Neuronal stem cell (in vitro differentiated cells): ENCODE measurements at regions not wholly inside any gene's neighbourhood (a gene's known extent, or its start where the extent isn't known, plus 50 kb on each side); places are given as distances from the start of the nearest gene placed in this dataset.
A peak's percentile ranks its signal among the peaks of the same experiment; 100 is the strongest.

ENCODE experiments used
- DNase-seq: peaks from one replicate; pipeline ENCODE4 v3.0.0-alpha.2; 2013; ENCODE audit warnings: low spot score
- H2AFZ ChIP-seq: one replicate; pipeline ENCODE4 v1.6.1; 2013; ENCODE audit warnings: mild to moderate bottlenecking, low read length, inconsistent platforms
- H2AK5ac ChIP-seq: 2 replicates; pipeline ENCODE4 v1.6.1; 2013; ENCODE audit warnings: low read depth, mild to moderate bottlenecking, inconsistent platforms, low read length, moderate library complexity, mixed read lengths
- H2BK120ac ChIP-seq: 2 replicates; pipeline ENCODE4 v1.6.1; 2013; ENCODE audit warnings: low read depth, mild to moderate bottlenecking, inconsistent platforms, low read length, moderate library complexity, mixed read lengths
- H2BK12ac ChIP-seq: one replicate; pipeline ENCODE4 v1.6.1; 2013; ENCODE audit warnings: low read length, inconsistent platforms
- H2BK15ac ChIP-seq: 2 replicates; pipeline ENCODE4 v1.6.1; 2013; ENCODE audit warnings: mild to moderate bottlenecking, low read length, inconsistent platforms, mixed read lengths
- H2BK5ac ChIP-seq: one replicate; pipeline ENCODE4 v1.6.1; 2013; ENCODE audit warnings: inconsistent platforms, mild to moderate bottlenecking, low read length, moderate library complexity
- H3K14ac ChIP-seq: one replicate; pipeline ENCODE4 v1.6.1; 2013; ENCODE audit warnings: low read length, inconsistent platforms
- H3K18ac ChIP-seq: 2 replicates; pipeline ENCODE4 v1.6.1; 2013; ENCODE audit warnings: low read length, inconsistent platforms
- H3K23ac ChIP-seq: 2 replicates; pipeline ENCODE4 v1.6.1; 2013; ENCODE audit warnings: low read depth, mild to moderate bottlenecking, mixed read lengths, low read length, inconsistent platforms; ENCODE audit not compliant: poor library complexity
- H3K27ac ChIP-seq: replicated peaks from 3 replicates; pipeline ENCODE4 v1.5.1; 2013; ENCODE audit warnings: low read length, inconsistent platforms
- H3K27me3 ChIP-seq, 3 experiments: 2 replicates each; pipeline ENCODE4 v1.6.1; 2013; ENCODE audit warnings: low read length in 3 of 3, mild to moderate bottlenecking in 2 of 3, inconsistent platforms in 1 of 3, low read depth in 1 of 3, mixed read lengths in 1 of 3, moderate library complexity in 1 of 3; ENCODE audit not compliant: control insufficient read depth in 3 of 3, insufficient read depth in 3 of 3
- H3K36me3 ChIP-seq, 2 donors: replicated peaks in 1 of 2; 2 replicates each; pipeline ENCODE4 v1.6.1; 2013; ENCODE audit warnings: low read length in 2 of 2; ENCODE audit not compliant: control insufficient read depth in 2 of 2, insufficient read depth in 2 of 2
- H3K4ac ChIP-seq: 2 replicates; pipeline ENCODE4 v1.6.1; 2013; ENCODE audit warnings: inconsistent platforms, mild to moderate bottlenecking, low read length, moderate library complexity
- H3K4me1 ChIP-seq, 2 donors: 1 replicate in 1 of 2; 2 replicates in 1 of 2; pipeline ENCODE4 v1.6.1; 2013; ENCODE audit warnings: low read length in 2 of 2, low read depth in 1 of 2; ENCODE audit not compliant: control insufficient read depth in 2 of 2, insufficient read depth in 1 of 2
- H3K4me2 ChIP-seq: one replicate; pipeline ENCODE4 v1.6.1; 2013; ENCODE audit warnings: mild to moderate bottlenecking, low read length, inconsistent platforms; ENCODE audit not compliant: insufficient read depth, poor library complexity, severe bottlenecking
- H3K4me3 ChIP-seq, 2 donors: 2 replicates each; pipeline ENCODE4 v1.5.1; 2013; ENCODE audit warnings: low read length in 2 of 2, mild to moderate bottlenecking in 2 of 2, inconsistent platforms in 1 of 2, moderate library complexity in 1 of 2
- H3K79me1 ChIP-seq: one replicate; pipeline ENCODE4 v1.6.1; 2013; ENCODE audit warnings: low read depth, mild to moderate bottlenecking, inconsistent platforms, low read length, moderate library complexity
- H3K9ac ChIP-seq: one replicate; pipeline ENCODE4 v1.6.1; 2013; ENCODE audit warnings: mild to moderate bottlenecking, low read depth, low read length, inconsistent platforms; ENCODE audit not compliant: poor library complexity
- H3K9me3 ChIP-seq, 2 donors: replicated peaks in 1 of 2; 2 replicates each; pipeline versions ENCODE3 to v1.6.1; 2013; ENCODE audit warnings: low read length in 2 of 2, mild to moderate bottlenecking in 2 of 2, inconsistent platforms in 1 of 2, low read depth in 1 of 2, mixed read lengths in 1 of 2, moderate library complexity in 1 of 2; ENCODE audit not compliant: control insufficient read depth in 2 of 2, insufficient read depth in 1 of 2
- H4K8ac ChIP-seq: one replicate; pipeline ENCODE4 v1.6.1; 2013; ENCODE audit warnings: low read depth, mild to moderate bottlenecking, inconsistent platforms, low read length, moderate library complexity
- H4K91ac ChIP-seq: one replicate; pipeline ENCODE4 v1.6.1; 2013; ENCODE audit warnings: low read length, low read depth, mild to moderate bottlenecking, inconsistent platforms; ENCODE audit not compliant: poor library complexity
- WGBS, 2 donors: extraction: QIAGEN DNeasy Blood & Tissue Kit; methylation state at CpG; one replicate each; pipeline ENCODE4 v1.1.7; 2013; ENCODE audit warnings: missing lambda C conversion rate in 2 of 2, mixed read lengths in 1 of 2; ENCODE audit not compliant: insufficient read length in 2 of 2, insufficient replicate concordance in 1 of 2; ENCODE audit errors: extremely low coverage in 2 of 2; 5-methylcytosine and 5-hydroxymethylcytosine counted together

GRCh38 chr4:175530655-175531054, 281.4 kb downstream of the GPM6A start:
- Histone ChIP-seq H3K27ac (no peak overlapping the region), H3K4me3 (no peak overlapping the region), H3K9ac (no peak overlapping the region), H3K18ac (no peak overlapping the region), H3K4ac (no peak overlapping the region), H4K8ac (no peak overlapping the region), H3K9me3 (no peaks in the 10 kb centered on the region), H3K4me2 (no peak overlapping the region), H3K23ac (no peak overlapping the region), H3K79me1 (no peaks in the 10 kb centered on the region), H2BK15ac (no peak overlapping the region), H2AK5ac (no peak overlapping the region), H2BK12ac (no peak overlapping the region), H3K14ac (no peak overlapping the region), H3K4me1 (no peaks in the 10 kb centered on the region), H2BK5ac (no peak overlapping the region), H3K27me3 (no peaks in the 10 kb centered on the region), H2AFZ (no peak overlapping the region), H2BK120ac (no peak overlapping the region), H4K91ac (no peak overlapping the region), H3K36me3 (no peaks in the 10 kb centered on the region)
- no CpG with 5 or more reads among the region's 3 CpGs for WGBS, 2 donors
- DNase-seq, result no peak

GRCh38 chr4:175531405-175532091, 280.5 kb downstream of the GPM6A start:
- Histone ChIP-seq H3K9me3 (no peaks in the 10 kb centered on the region), H2AFZ (no peak overlapping the region), H3K27me3 (no peaks in the 10 kb centered on the region), H3K27ac (no peak overlapping the region), H3K18ac (no peak overlapping the region), H3K79me1 (no peaks in the 10 kb centered on the region), H3K14ac (no peak overlapping the region), H3K36me3 (no peaks in the 10 kb centered on the region), H3K4ac (no peak overlapping the region), H3K4me2 (no peak overlapping the region), H2BK120ac (no peak overlapping the region), H3K9ac (no peak overlapping the region), H4K91ac (no peak overlapping the region), H3K4me3 (no peak overlapping the region), H3K4me1 (no peaks in the 10 kb centered on the region), H2BK15ac (no peak overlapping the region), H2BK12ac (no peak overlapping the region), H3K23ac (no peak overlapping the region), H2AK5ac (no peak overlapping the region), H4K8ac (no peak overlapping the region), H2BK5ac (no peak overlapping the region)
- DNase-seq, result no peak
- no CpG with 5 or more reads among the region's 4 CpGs for WGBS, 2 donors

- no peak overlapping the region for H2AFZ ChIP-seq
- H3K18ac ChIP-seq, result no peak overlapping the region
- no peaks in the 10 kb centered on the region for H3K27me3 ChIP-seq
- no peak overlapping the region for H4K8ac ChIP-seq
- H3K36me3 ChIP-seq, result no peaks in the 10 kb centered on the region
- no peak overlapping the region for H3K27ac ChIP-seq
- peak; percentile 42 for DNase-seq
- no peak overlapping the region for H3K4me3 ChIP-seq
- no peaks in the 10 kb centered on the region for H3K4me1 ChIP-seq
- no peak overlapping the region for H3K9ac ChIP-seq
- H3K14ac ChIP-seq, result no peak overlapping the region
- no peak overlapping the region for H2BK5ac ChIP-seq
- no peak overlapping the region for H3K4ac ChIP-seq
- no peak overlapping the region for H2AK5ac ChIP-seq
- no peaks in the 10 kb centered on the region for H3K79me1 ChIP-seq
- no peak overlapping the region for H2BK12ac ChIP-seq
- H4K91ac ChIP-seq, result no peak overlapping the region
- H2BK15ac ChIP-seq, result no peak overlapping the region
- WGBS, 2 donors, result no CpG with 5 or more reads among the region's 6 CpGs
- H3K23ac ChIP-seq, result no peak overlapping the region
- no peak overlapping the region for H3K4me2 ChIP-seq
- H3K9me3 ChIP-seq, result peaks cover 0 to 6% of the 10 kb centered on the region in 2 donors
- H2BK120ac ChIP-seq, result no peak overlapping the region
These were observed 275.1 kb downstream of the GPM6A start for GRCh38 chr4:175536852-175537453.

- Histone ChIP-seq H3K27ac (no peak overlapping the region), H3K4me3 (no peak overlapping the region), H2BK5ac (no peak overlapping the region)
These were observed 272.6 kb downstream of the GPM6A start for GRCh38 chr4:175539498-175539897.

More at GRCh38 chr4:175539498-175539897, 272.6 kb downstream of the GPM6A start:
- WGBS, 2 donors, result no CpG with 5 or more reads among the region's 2 CpGs
- H3K14ac ChIP-seq, result no peak overlapping the region
- H3K4me2 ChIP-seq, result no peak overlapping the region
- no peaks in the 10 kb centered on the region for H3K36me3 ChIP-seq
- H3K4ac ChIP-seq, result no peak overlapping the region
- no peaks in the 10 kb centered on the region for H3K79me1 ChIP-seq
- no peak overlapping the region for H2BK12ac ChIP-seq
- H3K4me1 ChIP-seq, result peaks cover 0 to 2% of the 10 kb centered on the region in 2 donors
- peaks cover 0 to 6% of the 10 kb centered on the region in 2 donors for H3K9me3 ChIP-seq
- no peak overlapping the region for H4K8ac ChIP-seq
- no peak overlapping the region for H2AFZ ChIP-seq
- no peak overlapping the region for H3K18ac ChIP-seq
- no peaks in the 10 kb centered on the region for H3K27me3 ChIP-seq
- H3K23ac ChIP-seq, result no peak overlapping the region
- no peak overlapping the region for H2BK120ac ChIP-seq
- no peak overlapping the region for H4K91ac ChIP-seq
- DNase-seq, result no peak
- H2AK5ac ChIP-seq, result no peak overlapping the region
- no peak overlapping the region for H3K9ac ChIP-seq
- H2BK15ac ChIP-seq, result no peak overlapping the region
